Skeletal muscle tissue (tissue), 3 donors: ENCODE measurements at regions not wholly inside any gene's neighbourhood (a gene's known extent, or its start where the extent isn't known, plus 50 kb on each side); places are given as distances from the start of the nearest gene placed in this dataset.
"Not testable (repeated sequence)": the region's sequence is repeated elsewhere in the genome, so short reads cannot be mapped to it uniquely, and the experiment has no call there.

Source experiments
- H3K27ac ChIP-seq: one replicate; pipeline ENCODE4 v1.7.0; 2013; ENCODE audit warnings: mild to moderate bottlenecking, low read depth, low read length, inconsistent platforms
- H3K27me3 ChIP-seq, 3 donors: one replicate each; pipeline ENCODE4 v1.7.0; 2013; ENCODE audit warnings: low read length in 3 of 3; ENCODE audit not compliant: control insufficient read depth in 3 of 3, insufficient read depth in 3 of 3
- H3K36me3 ChIP-seq, 3 donors: one replicate each; pipeline ENCODE4 v1.7.0; 2013; ENCODE audit warnings: low read length in 3 of 3; ENCODE audit not compliant: control insufficient read depth in 3 of 3, insufficient read depth in 3 of 3
- H3K4me1 ChIP-seq, 3 donors: one replicate each; pipeline ENCODE4 v1.7.0; 2013; ENCODE audit warnings: low read length in 3 of 3, mild to moderate bottlenecking in 3 of 3; ENCODE audit not compliant: control insufficient read depth in 3 of 3, insufficient read depth in 3 of 3
- H3K4me3 ChIP-seq, 3 donors: one replicate each; pipeline ENCODE4 v1.7.0; 2013; ENCODE audit warnings: low read length in 3 of 3
- H3K9ac ChIP-seq, 3 donors: one replicate each; pipeline ENCODE4 v1.7.0; 2013; ENCODE audit warnings: low read length in 3 of 3, mild to moderate bottlenecking in 3 of 3, moderate library complexity in 2 of 3, low read depth in 1 of 3
- H3K9me3 ChIP-seq, 3 donors: one replicate each; pipeline ENCODE4 v1.7.0; 2013; ENCODE audit warnings: low read length in 3 of 3; ENCODE audit not compliant: control insufficient read depth in 3 of 3
- donor health status: Osteomylitis.

DNA sequence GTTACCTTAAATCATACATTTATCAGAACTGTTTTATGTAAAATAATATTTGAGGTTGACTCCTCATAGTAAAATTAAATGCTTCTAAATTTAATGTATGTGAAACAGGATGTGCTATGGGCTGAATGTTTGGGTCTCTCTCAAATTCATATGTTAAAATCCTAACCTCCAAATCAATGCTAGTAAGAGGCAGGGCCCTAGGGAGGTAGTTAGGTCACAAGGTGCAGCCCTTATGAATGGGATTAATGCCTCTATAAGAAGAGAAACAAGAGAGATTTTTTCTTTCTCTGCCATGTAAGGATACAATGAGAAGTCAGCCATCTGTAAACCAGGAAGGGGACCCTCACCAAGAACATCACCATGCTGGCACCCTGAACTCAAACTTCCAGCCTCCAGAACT lies 67.2 kb upstream of the ETAA1 start:
- no peak overlapping the region for H3K9ac ChIP-seq
- H3K4me3 ChIP-seq, result no peak overlapping the region
- H3K9me3 ChIP-seq, result no peaks in the 10 kb centered on the region
- H3K27ac ChIP-seq, result no peak overlapping the region
- no peaks in the 10 kb centered on the region for H3K36me3 ChIP-seq
- H3K4me1 ChIP-seq, result no peaks in the 10 kb centered on the region
- peaks cover 0 to 6% (median 0%) of the 10 kb centered on the region in 3 donors for H3K27me3 ChIP-seq

DNA sequence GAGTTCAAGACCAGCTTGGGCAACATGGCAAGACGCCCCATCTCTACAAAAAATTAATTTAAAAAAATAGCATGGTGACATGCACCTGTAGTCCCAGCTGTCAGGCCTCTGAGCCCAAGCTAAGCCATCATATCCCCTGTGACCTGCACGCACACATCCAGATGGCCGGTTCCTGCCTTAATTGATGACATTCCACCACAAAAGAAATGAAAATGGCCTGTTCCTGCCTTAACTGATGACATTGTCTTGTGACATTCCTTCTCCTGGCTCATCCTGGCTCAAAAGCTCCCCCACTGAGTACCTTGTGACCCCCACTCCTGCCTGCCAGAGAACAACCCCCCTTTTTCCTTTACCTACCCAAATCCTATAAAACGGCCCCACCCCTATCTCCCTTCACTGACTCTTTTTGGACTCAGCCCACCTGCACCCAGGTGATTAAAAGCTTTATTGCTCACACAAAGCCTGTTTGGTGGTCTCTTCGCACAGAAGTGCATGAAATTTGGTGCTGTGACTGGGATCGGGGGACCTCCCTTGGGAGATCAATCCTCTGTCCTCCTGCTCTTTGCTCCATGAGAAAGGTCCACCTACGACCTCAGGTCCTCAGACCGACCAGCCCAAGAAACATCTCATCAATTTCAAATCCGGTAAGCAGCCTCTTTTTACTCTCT lies 65.6 kb upstream of the ETAA1 start:
- not testable (repeated sequence) for H3K9me3 ChIP-seq, H3K4me1 ChIP-seq, H3K36me3 ChIP-seq, H3K27me3 ChIP-seq, H3K27ac ChIP-seq, H3K4me3 ChIP-seq, H3K9ac ChIP-seq

DNA sequence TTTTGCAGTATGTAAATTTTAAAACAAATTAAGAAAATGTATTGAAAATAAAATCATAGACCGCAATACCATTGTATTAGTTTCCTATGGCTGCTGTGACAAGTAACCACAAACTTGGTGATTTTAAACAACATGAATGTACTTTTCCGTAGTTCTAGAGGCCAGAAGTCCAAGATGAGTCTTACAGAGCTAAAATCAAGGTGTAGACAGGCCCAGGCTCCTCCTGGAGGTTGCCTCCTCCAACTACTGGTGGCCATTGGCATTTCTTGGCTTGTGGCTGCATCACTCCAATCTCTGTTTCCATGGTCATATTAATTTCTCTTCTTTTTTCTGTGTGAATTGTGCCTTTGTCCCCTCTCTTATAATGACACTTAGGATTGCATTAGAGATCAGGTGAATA lies 59.2 kb upstream of the ETAA1 start:
- Histone ChIP-seq H3K9ac (no peak overlapping the region), H3K9me3 (no peaks in the 10 kb centered on the region), H3K27me3 (no peaks in the 10 kb centered on the region), H3K36me3 (no peaks in the 10 kb centered on the region), H3K27ac (no peak overlapping the region), H3K4me1 (no peaks in the 10 kb centered on the region), H3K4me3 (no peak overlapping the region)

DNA sequence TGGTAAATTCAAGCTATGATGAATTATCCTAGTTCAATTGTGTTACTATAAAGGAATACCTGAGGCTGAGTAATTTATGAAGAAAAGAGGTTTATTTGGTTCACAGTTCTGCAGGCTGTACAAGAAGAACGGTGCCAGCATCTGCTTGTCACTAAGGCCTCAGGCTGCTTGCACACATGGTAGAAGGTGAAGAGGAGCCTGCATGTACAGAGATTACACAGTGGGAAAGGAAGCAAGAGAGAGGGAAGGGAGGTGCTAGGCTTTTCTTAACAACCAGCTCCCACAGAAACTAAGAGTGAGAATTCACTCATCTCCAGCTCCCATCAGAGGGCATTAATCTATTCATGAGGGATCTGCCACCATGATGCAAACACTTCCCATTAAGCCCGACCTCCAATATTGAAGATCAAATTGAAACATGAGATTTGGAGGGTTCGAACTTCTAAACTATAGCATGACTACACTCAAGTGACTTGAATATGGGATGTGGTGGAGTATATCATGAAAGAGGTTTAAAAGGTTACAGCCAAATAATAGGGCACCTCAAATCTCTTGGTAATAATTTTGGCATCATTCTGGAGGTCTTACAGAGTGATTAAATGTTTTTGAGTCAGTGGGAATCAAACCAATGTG lies 58.4 kb upstream of the ETAA1 start:
- H3K9ac ChIP-seq, result no peak overlapping the region
- no peaks in the 10 kb centered on the region for H3K4me1 ChIP-seq
- no peaks in the 10 kb centered on the region for H3K9me3 ChIP-seq
- H3K36me3 ChIP-seq, result no peaks in the 10 kb centered on the region
- H3K27ac ChIP-seq, result no peak overlapping the region
- no peaks in the 10 kb centered on the region for H3K27me3 ChIP-seq
- no peak overlapping the region for H3K4me3 ChIP-seq

DNA sequence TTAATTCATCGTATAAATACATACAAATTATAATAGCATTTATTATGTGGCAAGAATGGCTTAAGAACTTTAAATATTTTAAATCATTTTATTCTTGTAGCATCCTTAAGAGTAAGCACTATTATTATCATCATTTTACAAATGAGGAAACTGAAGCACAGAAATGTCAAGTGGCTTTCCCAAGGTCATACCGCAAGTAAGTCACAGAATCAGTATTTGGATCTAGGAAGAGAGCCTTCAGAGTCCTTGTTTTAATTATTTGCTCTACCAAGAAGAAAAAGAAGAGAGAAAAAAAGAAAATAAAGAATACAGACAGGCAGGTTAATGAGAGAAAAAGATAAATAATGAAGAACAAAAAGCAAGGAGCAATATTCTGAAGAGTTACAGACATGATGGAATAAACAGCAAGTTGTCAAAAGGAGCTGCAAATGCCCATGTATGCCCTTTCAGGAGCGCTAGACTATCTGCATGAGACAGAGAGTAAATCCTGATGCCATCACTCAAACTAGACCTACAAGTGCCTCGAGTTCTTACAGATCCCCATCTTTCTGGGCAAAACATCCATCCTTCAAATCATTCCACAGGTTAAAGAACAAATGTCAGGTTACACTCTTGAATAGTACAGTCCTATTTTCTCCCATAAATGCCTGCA lies 57.8 kb upstream of the ETAA1 start:
- Histone ChIP-seq H3K27me3 (no peaks in the 10 kb centered on the region), H3K9me3 (no peaks in the 10 kb centered on the region), H3K4me3 (no peak overlapping the region), H3K4me1 (no peaks in the 10 kb centered on the region), H3K36me3 (no peaks in the 10 kb centered on the region), H3K27ac (no peak overlapping the region), H3K9ac (no peak overlapping the region)

DNA sequence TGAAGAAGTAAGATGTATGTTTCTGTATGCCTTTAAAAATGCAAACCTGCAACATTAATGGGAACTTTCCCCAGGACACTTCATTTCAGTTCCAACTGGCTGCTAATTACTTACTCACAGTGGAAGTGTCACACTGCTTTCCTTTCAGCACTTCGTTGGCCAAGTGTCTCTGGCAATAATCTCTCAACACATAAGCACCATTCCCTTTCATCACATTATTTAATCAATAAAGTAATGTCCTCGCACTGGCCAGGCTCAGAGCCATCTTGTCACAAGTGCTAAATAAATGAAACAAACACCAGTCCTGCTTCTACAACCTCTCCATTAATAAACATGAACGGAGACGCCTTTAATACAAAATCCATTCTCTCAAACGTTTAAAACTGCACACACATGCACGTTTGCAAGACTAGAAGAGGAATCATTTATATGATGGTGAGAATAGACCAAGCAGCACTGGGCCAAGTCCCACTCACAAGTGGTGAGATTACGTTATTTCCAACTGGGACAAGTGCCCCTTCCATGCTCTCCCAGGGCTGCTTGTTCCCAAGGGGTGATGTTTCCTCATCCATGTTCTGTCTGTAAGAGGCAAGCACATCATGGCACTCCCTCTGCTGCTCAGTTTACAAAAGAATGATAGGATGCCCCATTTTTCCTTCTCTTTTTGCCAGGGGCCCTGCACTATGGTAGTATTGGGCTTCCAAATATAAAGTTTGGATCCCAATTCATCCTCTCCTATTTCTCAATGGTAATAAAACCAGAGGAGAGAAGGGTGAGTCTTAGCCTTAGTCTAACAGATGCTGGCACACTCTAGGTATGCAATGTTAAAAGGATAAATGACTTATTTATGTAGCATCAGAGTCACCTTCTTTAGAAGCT lies 56.8 kb upstream of the ETAA1 start:
- H3K9ac ChIP-seq, result no peak overlapping the region
- H3K4me3 ChIP-seq, result no peak overlapping the region
- H3K4me1 ChIP-seq, result no peaks in the 10 kb centered on the region
- no peak overlapping the region for H3K27ac ChIP-seq
- H3K9me3 ChIP-seq, result no peaks in the 10 kb centered on the region
- no peaks in the 10 kb centered on the region for H3K36me3 ChIP-seq
- H3K27me3 ChIP-seq, result no peaks in the 10 kb centered on the region

DNA sequence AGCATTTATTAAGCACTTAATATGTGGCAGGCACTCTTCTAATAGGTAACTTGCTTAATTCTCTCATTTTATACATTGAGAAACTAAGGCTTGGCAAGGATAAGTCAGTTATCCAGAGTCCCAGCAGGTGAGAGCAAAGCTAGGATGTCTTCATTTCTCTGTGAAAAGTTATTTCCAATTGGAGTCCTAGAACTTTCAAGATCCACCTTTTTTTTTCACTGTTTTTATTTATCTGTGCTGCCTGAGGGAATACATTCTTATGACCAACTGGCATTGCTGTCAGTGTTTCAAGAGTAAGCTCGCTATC lies 56.2 kb upstream of the ETAA1 start:
- H3K36me3 ChIP-seq, result no peaks in the 10 kb centered on the region
- no peak overlapping the region for H3K4me3 ChIP-seq
- no peak overlapping the region for H3K27ac ChIP-seq
- H3K4me1 ChIP-seq, result no peaks in the 10 kb centered on the region
- no peaks in the 10 kb centered on the region for H3K27me3 ChIP-seq
- no peak overlapping the region for H3K9ac ChIP-seq
- no peaks in the 10 kb centered on the region for H3K9me3 ChIP-seq

DNA sequence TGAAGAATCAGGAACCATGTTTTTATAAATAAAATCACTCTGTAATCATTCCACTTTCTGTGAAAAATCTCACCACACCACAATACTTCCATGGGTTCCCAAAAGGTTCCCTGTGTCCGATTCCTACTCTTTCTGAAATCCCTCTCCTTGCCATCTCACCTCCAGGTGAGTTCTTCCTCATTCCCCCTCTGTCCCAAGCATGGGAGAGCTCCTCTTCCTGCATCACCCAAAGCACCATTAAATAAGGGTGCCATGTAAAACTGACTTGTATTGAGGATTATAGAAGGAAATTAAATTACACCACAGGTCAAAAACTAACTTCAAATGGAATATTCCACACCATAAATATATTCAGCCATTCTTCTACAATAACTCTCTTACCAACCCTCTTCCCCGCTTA lies 55.8 kb upstream of the ETAA1 start:
- Histone ChIP-seq H3K4me1 (no peaks in the 10 kb centered on the region), H3K27ac (no peak overlapping the region), H3K4me3 (no peak overlapping the region), H3K36me3 (no peaks in the 10 kb centered on the region), H3K9ac (no peak overlapping the region), H3K27me3 (no peaks in the 10 kb centered on the region), H3K9me3 (no peaks in the 10 kb centered on the region)

DNA sequence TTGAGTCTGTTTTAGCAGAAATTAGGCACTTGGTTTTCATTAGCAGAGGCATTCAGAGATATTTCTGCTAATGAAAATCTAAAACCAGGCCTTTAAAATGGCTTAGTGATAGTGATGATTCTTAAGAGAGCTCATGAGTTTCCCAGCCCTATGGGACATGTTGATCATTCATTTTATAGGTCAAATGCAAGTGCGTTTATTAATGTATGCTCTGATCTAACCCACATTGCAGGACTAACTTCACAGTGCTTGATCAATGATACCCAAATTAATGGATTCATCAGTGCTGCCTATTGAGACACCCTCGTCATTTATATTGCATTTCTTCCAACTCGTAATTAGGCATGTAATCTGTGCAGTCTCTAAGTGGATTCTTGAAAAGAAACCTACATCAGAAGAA lies 54.7 kb upstream of the ETAA1 start:
- no peaks in the 10 kb centered on the region for H3K4me1 ChIP-seq
- no peaks in the 10 kb centered on the region for H3K36me3 ChIP-seq
- H3K27me3 ChIP-seq, result no peaks in the 10 kb centered on the region
- H3K9me3 ChIP-seq, result peaks cover 0 to 2% (median 0%) of the 10 kb centered on the region in 3 donors
- H3K4me3 ChIP-seq, result no peak overlapping the region
- H3K9ac ChIP-seq, result no peak overlapping the region
- H3K27ac ChIP-seq, result no peak overlapping the region
